GM18873 (cell line): ENCODE measurements at regions not wholly inside any gene's neighbourhood (a gene's known extent, or its start where the extent isn't known, plus 50 kb on each side); places are given as distances from the start of the nearest gene placed in this dataset.

Experiments
- ATAC-seq: cut with Tn5 transposase; IDR thresholded peaks from one replicate; pipeline ENCODE4 v1.9.1; 2021; ENCODE audit warnings: mild to moderate bottlenecking, moderate library complexity, moderate number of reproducible peaks; ENCODE audit not compliant: unreplicated experiment, low FRiP score

DNA sequence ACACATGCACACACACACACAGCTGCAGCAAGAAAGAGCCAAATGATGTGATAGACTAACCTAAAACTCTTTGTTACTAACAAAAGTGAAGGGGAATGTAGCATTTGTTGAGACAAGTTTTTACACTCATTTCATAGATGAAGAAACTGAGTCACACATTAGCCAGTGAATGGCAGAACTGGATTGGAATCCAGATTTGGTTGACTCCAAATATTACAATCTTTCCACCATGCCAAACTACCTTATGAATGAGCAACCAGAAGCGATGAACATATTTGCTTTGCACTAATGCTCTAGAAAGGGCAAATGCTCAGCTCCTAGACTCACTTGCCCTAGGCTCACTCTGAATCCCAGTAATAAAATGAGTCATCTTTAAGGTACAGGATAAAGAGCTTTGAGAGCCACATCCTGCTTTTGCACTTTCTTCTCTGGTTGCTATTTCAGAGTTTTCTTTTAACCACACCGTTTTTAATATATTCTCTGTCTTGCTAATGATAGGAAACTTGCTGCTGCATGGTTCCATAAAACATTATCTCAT lies 111.9 kb downstream of the GPAM start:
- ATAC-seq = no peak

DNA sequence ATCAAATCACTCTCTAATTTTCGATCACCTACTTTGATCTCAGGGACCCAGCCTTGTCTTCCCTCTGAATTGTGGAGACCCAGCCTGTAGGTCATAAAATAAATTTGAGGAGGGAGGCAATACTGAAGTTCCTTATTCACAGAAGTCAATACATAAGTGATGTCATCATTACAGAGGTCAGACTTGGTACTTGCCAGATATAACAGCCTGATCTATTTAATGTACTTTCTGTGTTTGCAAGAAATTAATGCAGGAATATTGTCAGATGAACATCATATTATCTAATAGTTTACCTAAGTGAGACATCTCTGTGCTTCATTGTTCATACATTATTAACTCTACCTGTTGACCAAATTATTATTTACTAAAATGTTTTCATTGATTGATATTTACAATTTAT lies 105.6 kb downstream of the GPAM start:
- ATAC-seq = no peak

DNA sequence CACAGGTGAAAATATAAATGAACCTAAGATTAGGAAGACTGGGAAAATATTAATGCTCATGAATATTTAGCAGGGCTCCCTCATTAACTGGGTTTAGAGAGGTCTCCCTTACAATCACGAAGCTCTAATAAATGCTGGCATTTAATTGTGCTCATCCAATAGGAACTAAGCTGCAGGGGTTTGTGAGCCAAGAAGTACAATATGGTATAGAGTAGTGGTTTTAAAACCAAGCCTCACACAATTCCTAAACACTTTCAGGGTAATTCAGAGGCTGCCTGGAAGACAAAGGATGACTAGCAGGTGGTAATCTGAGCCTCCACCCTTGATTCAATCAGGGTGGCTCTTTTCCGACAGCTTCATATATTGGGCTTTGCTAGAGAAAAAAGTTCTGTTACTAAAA lies 103.3 kb downstream of the GPAM start:
- no peak for ATAC-seq

DNA sequence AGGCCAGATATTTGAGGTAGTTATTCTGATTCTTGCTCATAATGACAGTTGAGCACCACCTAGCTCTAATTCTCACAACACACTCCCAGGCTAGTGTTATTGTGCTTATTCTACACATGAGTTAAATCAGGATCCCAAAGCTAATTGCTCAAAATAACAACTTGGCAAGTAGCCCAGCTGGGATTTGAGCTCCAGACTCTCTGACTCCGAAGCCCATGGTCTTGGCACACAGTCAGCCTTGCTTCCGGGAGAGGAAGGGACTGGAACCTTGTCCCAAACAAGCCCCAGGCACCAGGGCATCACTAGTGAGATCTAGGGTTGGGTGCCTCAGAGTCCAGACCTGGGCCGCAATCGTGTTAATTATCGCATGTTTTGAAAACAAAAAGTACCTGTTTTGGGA lies 101.4 kb downstream of the GPAM start:
- no peak for ATAC-seq

DNA sequence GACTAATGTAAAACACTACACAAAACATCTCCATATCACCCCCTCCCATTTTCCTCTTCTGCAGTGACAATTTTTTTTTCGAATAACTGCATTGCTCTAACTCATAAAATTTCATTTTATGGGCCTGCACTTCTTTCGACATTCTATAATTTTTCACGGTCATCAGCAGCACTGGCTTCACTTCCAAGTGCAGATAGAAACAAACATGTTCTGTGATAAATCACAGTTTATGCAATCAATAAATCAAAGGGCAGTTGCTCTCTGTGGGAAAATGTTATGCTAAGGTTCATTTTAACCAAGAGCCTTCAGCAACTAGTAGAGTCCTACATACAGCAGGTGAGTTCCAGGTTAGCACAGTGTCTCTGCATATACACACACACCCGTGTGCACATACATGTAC lies 100.1 kb downstream of the GPAM start:
- no peak for ATAC-seq

DNA sequence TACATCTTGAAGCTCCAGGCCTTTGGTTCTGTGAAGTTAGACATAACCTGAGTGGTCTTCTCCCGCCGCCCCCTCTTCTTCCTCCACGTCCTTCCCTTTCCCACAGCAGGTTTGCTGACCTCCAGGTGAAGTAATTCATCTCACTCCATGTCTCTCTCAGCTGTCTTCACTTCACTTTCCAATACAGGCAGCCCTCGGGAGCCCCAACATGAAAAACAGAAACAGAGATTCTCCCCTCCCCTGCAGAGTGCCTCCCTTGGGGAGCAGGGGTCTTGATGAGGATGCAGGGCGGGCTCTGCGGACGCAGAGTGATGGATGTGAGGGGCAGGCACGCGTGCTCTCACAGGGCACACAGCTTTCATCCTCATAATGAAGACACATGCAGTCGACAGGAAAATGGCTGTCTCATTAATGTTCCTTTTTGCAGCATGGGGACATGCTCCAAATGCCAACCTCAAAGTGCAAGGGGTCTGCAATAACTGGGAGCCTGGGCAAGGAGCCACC lies 95.6 kb downstream of the GPAM start:
- no peak for ATAC-seq

DNA sequence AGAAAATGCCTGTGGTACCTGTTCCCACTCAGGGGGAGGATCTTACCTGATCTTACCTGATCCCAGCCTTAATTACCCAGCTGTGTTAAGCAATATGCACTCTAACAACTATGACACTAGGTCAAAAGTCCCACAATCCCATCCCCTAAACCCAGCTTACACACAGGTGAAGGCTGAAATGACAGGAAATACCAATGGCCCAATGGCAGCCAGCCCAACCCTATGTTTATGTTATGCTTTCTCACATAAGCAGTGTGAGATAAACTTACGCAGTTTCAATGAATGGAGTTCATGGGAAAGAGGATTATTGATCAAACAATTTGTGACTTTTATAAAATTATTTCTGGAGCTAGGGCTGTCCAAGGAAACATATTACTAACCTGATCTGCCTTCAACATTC lies 91.9 kb downstream of the GPAM start:
- no peak for ATAC-seq

DNA sequence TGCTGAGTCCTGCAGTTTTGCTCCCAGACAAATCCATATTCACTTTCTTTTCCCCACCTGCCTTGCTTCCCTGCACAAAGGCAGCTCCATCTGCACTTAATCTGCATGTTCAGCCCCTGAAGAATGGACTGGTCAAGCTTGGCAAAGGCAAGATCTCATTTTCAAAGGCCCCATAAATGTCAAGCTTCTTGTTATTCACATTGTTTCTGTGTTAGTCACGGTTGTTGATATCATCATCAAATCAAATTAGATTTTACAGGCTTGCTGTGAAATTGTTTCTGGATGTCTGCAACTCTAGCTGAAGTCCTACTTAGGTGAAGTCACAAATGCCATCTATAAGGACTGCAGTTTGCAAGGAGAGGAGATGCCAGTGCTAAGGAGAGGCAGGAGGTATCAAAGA lies 91.0 kb downstream of the GPAM start:
- ATAC-seq = no peak

DNA sequence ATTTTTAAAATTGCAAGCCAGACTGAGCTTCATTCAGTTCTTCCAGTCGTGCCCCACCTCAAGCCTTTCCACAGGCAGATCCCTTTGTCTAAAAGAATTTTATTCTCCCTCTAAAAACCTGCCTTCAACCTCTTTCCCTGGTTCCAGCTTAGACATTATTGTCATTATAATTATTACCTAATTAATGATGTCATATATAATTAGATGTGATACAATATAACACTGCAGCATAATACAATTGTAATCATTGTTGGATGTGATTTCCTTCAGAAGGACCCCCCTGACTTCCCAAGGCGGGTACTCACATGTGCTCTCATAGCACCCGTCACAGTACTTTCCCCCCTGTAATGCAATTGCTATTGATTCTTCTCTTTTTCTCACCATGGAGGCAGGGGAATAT lies 88.6 kb downstream of the GPAM start:
- no peak for ATAC-seq

DNA sequence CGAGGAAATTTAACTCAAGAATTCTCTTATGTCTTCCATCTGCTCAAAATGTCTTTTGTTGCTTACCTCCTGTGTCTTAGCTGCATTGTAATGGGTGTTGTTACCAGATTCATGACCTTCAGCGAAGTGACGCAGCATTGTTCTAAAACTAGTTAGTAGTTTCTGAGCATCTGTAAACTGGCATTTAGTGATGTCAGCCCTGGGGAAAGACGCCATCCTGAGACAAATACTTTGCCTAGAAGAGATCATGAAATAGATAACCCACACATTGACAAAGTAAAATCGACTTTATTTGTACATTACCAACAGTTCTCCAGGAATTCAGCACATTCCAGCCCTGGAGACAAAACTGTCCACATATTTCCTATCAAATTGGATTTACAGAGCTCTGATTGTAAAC lies 87.8 kb downstream of the GPAM start:
- no peak for ATAC-seq

DNA sequence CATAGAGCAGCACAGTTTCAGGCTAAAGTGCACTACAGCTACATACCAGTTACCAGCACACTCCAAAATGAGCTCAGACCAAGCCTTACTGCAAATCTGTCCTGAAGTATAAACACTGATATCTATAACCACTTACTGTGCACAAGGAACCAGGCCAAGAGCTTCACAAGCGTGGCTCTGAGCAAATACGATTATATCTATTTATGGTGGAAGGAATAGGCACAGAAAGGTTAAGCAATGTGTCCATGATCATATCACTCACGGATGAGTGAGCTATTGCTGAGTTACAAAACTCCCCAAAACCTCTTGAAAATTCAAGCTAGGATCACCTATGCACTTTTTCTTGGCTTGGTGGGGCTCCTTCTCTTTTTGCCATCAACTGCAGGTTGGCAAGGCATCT lies 84.9 kb downstream of the GPAM start:
- ATAC-seq = no peak
